HEK293 (cell line): ENCODE measurements at regions not wholly inside any gene's neighbourhood (a gene's known extent, or its start where the extent isn't known, plus 50 kb on each side); places are given as distances from the start of the nearest gene placed in this dataset.
"Not testable (repeated sequence)": the region's sequence is repeated elsewhere in the genome, so short reads cannot be mapped to it uniquely, and the experiment has no call there.

Experiments
- CTCF ChIA-PET: fragments of 350-600 bp; formaldehyde crosslinking; extraction: SDS; loops from one replicate; lab custom pipeline; 2021; ENCODE audit warnings: antibody characterized with exemption; lab: Yijun Ruan, JAX
- POLR2A ChIA-PET: fragments of 300-600 bp; formaldehyde crosslinking; extraction: SDS; loops from one replicate; lab custom pipeline; 2020; ENCODE audit warnings: antibody characterized with exemption, inconsistent platforms; lab: Yijun Ruan, JAX
- H3K27ac ChIP-seq: fragments of 200-500 bp; sonication (Bioruptor generic); 2 replicates; pipeline ENCODE4 v1.5.1; 2014; ENCODE audit warnings: low read depth, low read length, control low read depth, inconsistent platforms; ENCODE audit errors: extremely low read depth
- H3K36me3 ChIP-seq, 2 experiments: fragments of 200-500 bp in 1 of 2; sonication (Bioruptor generic) in 1 of 2; 1 replicate in 1 of 2; 2 replicates in 1 of 2; pipeline ENCODE4 v1.5.1; 2014 to 2017; ENCODE audit warnings: inconsistent platforms in 2 of 2, low read length in 2 of 2; ENCODE audit not compliant: control insufficient read depth in 2 of 2, insufficient read depth in 1 of 2
- H3K4me1 ChIP-seq: fragments of 200-500 bp; sonication (Bioruptor generic); 2 replicates; pipeline ENCODE4 v1.5.1; 2014; ENCODE audit warnings: mild to moderate bottlenecking, low read length, inconsistent platforms; ENCODE audit not compliant: control insufficient read depth, insufficient read depth
- H3K4me3 ChIP-seq: 2 replicates; pipeline ENCODE4 v1.5.1; 2011; ENCODE audit warnings: low read depth, mild to moderate bottlenecking, control low read depth, low read length, moderate library complexity
- H3K9me3 ChIP-seq: fragments of 200-500 bp; sonication (Bioruptor generic); 2 replicates; pipeline ENCODE4 v1.5.1; 2014; ENCODE audit warnings: low read depth, low read length, inconsistent platforms; ENCODE audit not compliant: control insufficient read depth, insufficient read depth
- ATF2 ChIP-seq: fragments of 450-650 bp; formaldehyde crosslinking; IDR thresholded peaks from 2 replicates; pipeline ENCODE4 v1.5.1; 2016; ENCODE audit warnings: missing biosample characterization, missing genetic modification characterization, low read depth
- CTCF ChIP-seq: fragments of 450-650 bp; formaldehyde crosslinking; IDR thresholded peaks from 2 replicates; pipeline ENCODE4 v1.5.1; 2016; ENCODE audit warnings: missing biosample characterization, missing genetic modification characterization
- FEZF1 ChIP-seq: fragments of 450-650 bp; formaldehyde crosslinking; IDR thresholded peaks from 2 replicates; pipeline ENCODE4 v1.5.1; 2016; ENCODE audit warnings: missing biosample characterization, missing genetic modification characterization
- HOXC10 ChIP-seq: sonication (generic); formaldehyde crosslinking; IDR thresholded peaks from 2 replicates; pipeline ENCODE4 v1.8.1; 2023; ENCODE audit warnings: mild to moderate bottlenecking, missing genetic modification reagents
- KLF10 ChIP-seq: fragments of 450-650 bp; IDR thresholded peaks from 2 replicates; pipeline ENCODE4 v1.5.1; 2018; ENCODE audit warnings: missing biosample characterization, mild to moderate bottlenecking, missing genetic modification characterization
- KLF16 ChIP-seq: fragments of 450-650 bp; formaldehyde crosslinking; IDR thresholded peaks from 2 replicates; pipeline ENCODE4 v1.5.1; 2017; ENCODE audit warnings: missing biosample characterization, missing genetic modification characterization
- MYNN ChIP-seq: fragments of 450-650 bp; formaldehyde crosslinking; IDR thresholded peaks from 2 replicates; pipeline ENCODE4 v1.5.1; 2016; ENCODE audit warnings: missing biosample characterization, missing genetic modification characterization, borderline replicate concordance
- ZBTB6 ChIP-seq: fragments of 450-650 bp; formaldehyde crosslinking; IDR thresholded peaks from 2 replicates; pipeline ENCODE4 v1.5.1; 2017; ENCODE audit warnings: missing biosample characterization, missing genetic modification characterization
- ZFHX2 ChIP-seq: fragments of 450-650 bp; formaldehyde crosslinking; conservative IDR thresholded peaks from 2 replicates; pipeline ENCODE4 v1.5.1; 2016; ENCODE audit warnings: missing biosample characterization, missing genetic modification characterization
- ZFP69B ChIP-seq: fragments of 450-650 bp; formaldehyde crosslinking; IDR thresholded peaks from 2 replicates; pipeline ENCODE4 v1.5.1; 2016; ENCODE audit warnings: missing biosample characterization, missing genetic modification characterization
- ZNF274 ChIP-seq, 2 experiments: fragments of 200-500 bp in 1 of 2; fragments of 450-650 bp in 1 of 2; sonication (Bioruptor generic) in 1 of 2; formaldehyde crosslinking in 1 of 2; IDR thresholded peaks; 2 replicates each; pipeline versions ENCODE4 v1.5.1 to v1.6.1; 2014 to 2016; ENCODE audit warnings: borderline replicate concordance in 1 of 2, inconsistent platforms in 1 of 2, low read length in 1 of 2, missing biosample characterization in 1 of 2, missing genetic modification characterization in 1 of 2
- ZNF302 ChIP-seq: fragments of 450-650 bp; formaldehyde crosslinking; IDR thresholded peaks from 2 replicates; pipeline ENCODE4 v1.5.1; 2016; ENCODE audit warnings: missing biosample characterization, missing genetic modification characterization, low read depth
- ZNF580 ChIP-seq: fragments of 450-650 bp; formaldehyde crosslinking; IDR thresholded peaks from 2 replicates; pipeline ENCODE4 v1.5.1; 2016; ENCODE audit warnings: missing biosample characterization, missing genetic modification characterization
- ZNF610 ChIP-seq: fragments of 450-650 bp; formaldehyde crosslinking; IDR thresholded peaks from 2 replicates; pipeline ENCODE4 v1.5.1; 2016; ENCODE audit warnings: missing biosample characterization, missing genetic modification characterization, borderline replicate concordance
- ZNF654 ChIP-seq: fragments of 450-650 bp; formaldehyde crosslinking; IDR thresholded peaks from 2 replicates; pipeline ENCODE4 v1.5.1; 2016; ENCODE audit warnings: low read depth, missing biosample characterization, missing genetic modification characterization
- TF ChIP-seq, protein P1 (sequence below): fragments of 450-650 bp; formaldehyde crosslinking; IDR thresholded peaks from 2 replicates; pipeline ENCODE4 v1.5.1; 2017; ENCODE audit warnings: missing biosample characterization, missing genetic modification characterization
- TF ChIP-seq, protein P2 (sequence below): fragments of 450-650 bp; formaldehyde crosslinking; IDR thresholded peaks from 2 replicates; pipeline ENCODE4 v1.5.1; 2016; ENCODE audit warnings: missing biosample characterization, missing genetic modification characterization

DNA sequence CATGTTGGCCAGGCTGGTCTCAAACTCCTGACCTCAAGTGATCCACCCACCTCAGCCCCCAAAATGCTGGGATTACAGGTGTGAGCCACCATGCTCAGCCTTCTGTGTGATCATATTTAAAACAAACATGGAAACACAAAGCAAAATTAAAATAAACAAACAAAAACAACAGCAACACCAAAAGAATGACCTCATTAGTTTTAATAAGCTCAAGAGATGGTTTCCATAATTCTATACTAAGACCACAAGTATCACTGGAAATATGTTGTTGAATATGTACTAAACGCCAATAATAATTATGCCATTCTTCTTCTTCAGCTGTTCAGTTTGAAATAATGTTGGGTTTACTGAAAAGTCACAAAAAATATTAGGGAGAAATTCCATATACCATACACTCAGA lies 526.4 kb downstream of the LRRIQ3 start:
- no peak overlapping the region for H3K4me3 ChIP-seq
- no peak for TF ChIP-seq ZFHX2
- peak; percentile 57 for TF ChIP-seq ATF2
- no peaks in the 10 kb centered on the region for H3K4me1 ChIP-seq
- POLR2A ChIA-PET: no interaction called here
- H3K27ac ChIP-seq: no peak overlapping the region
- no peaks in the 10 kb centered on the region for H3K36me3 ChIP-seq
- no peaks in the 10 kb centered on the region for H3K9me3 ChIP-seq
- CTCF ChIA-PET: no interaction called here

DNA sequence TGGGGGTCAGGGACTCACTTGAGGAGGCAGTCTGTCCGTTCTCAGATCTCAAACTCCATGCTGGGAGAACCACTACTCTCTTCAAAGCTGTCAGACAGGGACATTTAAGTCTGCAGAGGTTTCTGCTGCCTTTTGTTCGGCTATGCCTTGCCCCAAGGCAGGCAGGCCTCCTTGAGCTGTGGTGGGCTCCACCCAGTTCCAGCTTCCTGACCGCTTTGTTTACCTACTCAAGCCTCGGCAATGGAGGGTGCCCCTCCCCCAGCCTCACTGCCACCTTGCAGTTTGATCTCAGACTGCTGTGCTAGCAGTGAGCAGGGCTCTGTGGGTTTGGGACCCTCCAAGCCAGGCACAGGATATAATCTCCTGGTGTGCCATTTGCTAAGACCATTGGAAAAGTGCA lies 530.0 kb downstream of the LRRIQ3 start:
- H3K27ac ChIP-seq, CTCF ChIA-PET, POLR2A ChIA-PET, H3K9me3 ChIP-seq, H3K4me3 ChIP-seq, H3K4me1 ChIP-seq, H3K36me3 ChIP-seq: not testable (repeated sequence)

DNA sequence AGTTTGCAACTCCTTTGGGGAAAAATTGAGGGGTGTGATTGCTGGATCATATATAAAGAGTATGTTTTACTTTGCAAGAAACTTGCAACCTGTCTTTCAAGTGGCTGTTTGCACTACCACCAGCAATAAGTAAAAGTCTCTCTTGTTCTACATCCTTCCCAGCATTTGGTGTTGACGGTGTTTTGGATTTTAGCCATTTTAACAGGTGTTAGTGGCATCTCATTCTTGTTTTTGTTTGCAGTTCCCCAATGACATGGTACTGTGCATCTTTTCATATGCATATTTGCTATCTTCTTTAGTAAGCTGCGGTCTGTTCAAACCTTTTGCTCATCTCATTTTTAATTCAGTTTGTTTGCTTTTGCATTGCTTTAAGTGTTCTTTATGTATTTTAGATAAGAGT lies 535.5 kb downstream of the LRRIQ3 start:
- POLR2A ChIA-PET: no interaction called here
- CTCF ChIA-PET: no interaction called here

More for the DNA sequence above, 535.5 kb downstream of the LRRIQ3 start:
- no peaks in the 10 kb centered on the region for H3K36me3 ChIP-seq
- no peak overlapping the region for H3K27ac ChIP-seq
- H3K4me3 ChIP-seq: no peak overlapping the region
- TF ChIP-seq CTCF (tag by site-specific recombination): no peak
- no peak for TF ChIP-seq ZNF302 (tag by site-specific recombination)
- no peak for TF ChIP-seq HOXC10 (CRISPR knock-in tag)
- no peak for TF ChIP-seq ZBTB6 (tag by site-specific recombination)
- no peak for TF ChIP-seq KLF16 (tag by site-specific recombination)
- no peak for TF ChIP-seq ZNF654
- no peak for TF ChIP-seq ZNF580 (tag by site-specific recombination)
- no peak for TF ChIP-seq KLF10 (tag by site-specific recombination)
- TF ChIP-seq, protein P1, sequence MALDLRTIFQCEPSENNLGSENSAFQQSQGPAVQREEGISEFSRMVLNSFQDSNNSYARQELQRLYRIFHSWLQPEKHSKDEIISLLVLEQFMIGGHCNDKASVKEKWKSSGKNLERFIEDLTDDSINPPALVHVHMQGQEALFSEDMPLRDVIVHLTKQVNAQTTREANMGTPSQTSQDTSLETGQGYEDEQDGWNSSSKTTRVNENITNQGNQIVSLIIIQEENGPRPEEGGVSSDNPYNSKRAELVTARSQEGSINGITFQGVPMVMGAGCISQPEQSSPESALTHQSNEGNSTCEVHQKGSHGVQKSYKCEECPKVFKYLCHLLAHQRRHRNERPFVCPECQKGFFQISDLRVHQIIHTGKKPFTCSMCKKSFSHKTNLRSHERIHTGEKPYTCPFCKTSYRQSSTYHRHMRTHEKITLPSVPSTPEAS (tag by site-specific recombination): no peak
- no peak for TF ChIP-seq MYNN (tag by site-specific recombination)
- TF ChIP-seq ZFP69B: no peak
- TF ChIP-seq ZNF610 (tag by site-specific recombination): no peak
- TF ChIP-seq FEZF1: no peak
- TF ChIP-seq, protein P2, sequence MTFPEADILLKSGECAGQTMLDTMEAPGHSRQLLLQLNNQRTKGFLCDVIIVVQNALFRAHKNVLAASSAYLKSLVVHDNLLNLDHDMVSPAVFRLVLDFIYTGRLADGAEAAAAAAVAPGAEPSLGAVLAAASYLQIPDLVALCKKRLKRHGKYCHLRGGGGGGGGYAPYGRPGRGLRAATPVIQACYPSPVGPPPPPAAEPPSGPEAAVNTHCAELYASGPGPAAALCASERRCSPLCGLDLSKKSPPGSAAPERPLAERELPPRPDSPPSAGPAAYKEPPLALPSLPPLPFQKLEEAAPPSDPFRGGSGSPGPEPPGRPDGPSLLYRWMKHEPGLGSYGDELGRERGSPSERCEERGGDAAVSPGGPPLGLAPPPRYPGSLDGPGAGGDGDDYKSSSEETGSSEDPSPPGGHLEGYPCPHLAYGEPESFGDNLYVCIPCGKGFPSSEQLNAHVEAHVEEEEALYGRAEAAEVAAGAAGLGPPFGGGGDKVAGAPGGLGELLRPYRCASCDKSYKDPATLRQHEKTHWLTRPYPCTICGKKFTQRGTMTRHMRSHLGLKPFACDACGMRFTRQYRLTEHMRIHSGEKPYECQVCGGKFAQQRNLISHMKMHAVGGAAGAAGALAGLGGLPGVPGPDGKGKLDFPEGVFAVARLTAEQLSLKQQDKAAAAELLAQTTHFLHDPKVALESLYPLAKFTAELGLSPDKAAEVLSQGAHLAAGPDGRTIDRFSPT: no peak
- TF ChIP-seq ZNF274 (IDR thresholded peaks at IDR 0.05; ENCODE audit: low read length): no peak
- no peak for TF ChIP-seq ZNF274 (tag by site-specific recombination; IDR thresholded peaks at IDR 0.05; ENCODE audit: borderline replicate concordance)
- H3K9me3 ChIP-seq: no peaks in the 10 kb centered on the region
- H3K4me1 ChIP-seq: no peaks in the 10 kb centered on the region
